ENCODE measurements at regions not wholly inside any gene's neighbourhood (a gene's known extent, or its start where the extent isn't known, plus 50 kb on each side); places are given as distances from the start of the nearest gene placed in this dataset.

GRCh38 chr5:8611067-8611466 lies 742.1 kb downstream of the MTRR start:
- TF ChIP-seq CTCF (IDR thresholded peaks at IDR 0.05; ENCODE audit: unreplicated experiment): no peak
- Mint-ChIP-seq H3K27me3 (ENCODE audit: unreplicated experiment) (no peaks in the 10 kb centered on the region), H3K4me1 (ENCODE audit: low read depth, unreplicated experiment) (no peaks in the 10 kb centered on the region), H3K4me3 (ENCODE audit: low read depth, unreplicated experiment) (no peak overlapping the region), H3K36me3 (ENCODE audit: insufficient read depth, unreplicated experiment) (no peaks in the 10 kb centered on the region), H3K9me3 (ENCODE audit: low read depth, unreplicated experiment) (peaks cover 16% of the 10 kb centered on the region), H3K27ac (ENCODE audit: unreplicated experiment) (no peak overlapping the region)
- no TSS peak for BruUV-seq (replicated peaks)
- DNase-seq: no peak
- intact Hi-C loops (cut with micrococcal nuclease; ENCODE audit: unreplicated experiment): loop anchor here (1.0 kb wide), 1 partner anchor 44 kb away; no protein-coding TSS in a partner anchor
- CTCF ChIA-PET: no interaction called here

- TF ChIP-seq CTCF (IDR thresholded peaks at IDR 0.05; ENCODE audit: unreplicated experiment): no peak
- no peak overlapping the region for H3K4me3 Mint-ChIP-seq (ENCODE audit: low read depth, unreplicated experiment)
- no peaks in the 10 kb centered on the region for H3K36me3 Mint-ChIP-seq (ENCODE audit: insufficient read depth, unreplicated experiment)
- BruUV-seq (replicated peaks): no TSS peak
- no peak for DNase-seq
- H3K4me1 Mint-ChIP-seq (ENCODE audit: low read depth, unreplicated experiment): no peaks in the 10 kb centered on the region
- intact Hi-C loops (cut with micrococcal nuclease; ENCODE audit: unreplicated experiment): no loop called here
- H3K27ac Mint-ChIP-seq (ENCODE audit: unreplicated experiment): no peak overlapping the region
- CTCF ChIA-PET: no interaction called here
- peaks cover 15% of the 10 kb centered on the region for H3K9me3 Mint-ChIP-seq (ENCODE audit: low read depth, unreplicated experiment)
- no peaks in the 10 kb centered on the region for H3K27me3 Mint-ChIP-seq (ENCODE audit: unreplicated experiment)
These were observed 744.2 kb downstream of the MTRR start for GRCh38 chr5:8613078-8613685.

- Mint-ChIP-seq H3K4me1 (ENCODE audit: low read depth, unreplicated experiment) (no peaks in the 10 kb centered on the region), H3K27ac (ENCODE audit: unreplicated experiment) (no peak overlapping the region), H3K27me3 (ENCODE audit: unreplicated experiment) (no peaks in the 10 kb centered on the region), H3K4me3 (ENCODE audit: low read depth, unreplicated experiment) (no peak overlapping the region), H3K36me3 (ENCODE audit: insufficient read depth, unreplicated experiment) (no peaks in the 10 kb centered on the region), H3K9me3 (ENCODE audit: low read depth, unreplicated experiment) (peaks cover 15% of the 10 kb centered on the region)
- no TSS peak for BruUV-seq (replicated peaks)
- intact Hi-C loops (cut with micrococcal nuclease; ENCODE audit: unreplicated experiment): no loop called here
- CTCF ChIA-PET: no interaction called here
- no peak for TF ChIP-seq CTCF (IDR thresholded peaks at IDR 0.05; ENCODE audit: unreplicated experiment)
- no peak for DNase-seq
These were observed 746.4 kb downstream of the MTRR start for GRCh38 chr5:8615142-8615858.

- BruUV-seq (replicated peaks): no TSS peak
- intact Hi-C loops (cut with micrococcal nuclease; ENCODE audit: unreplicated experiment): no loop called here
- CTCF ChIA-PET: no interaction called here
- Mint-ChIP-seq H3K27ac (ENCODE audit: unreplicated experiment) (no peak overlapping the region), H3K4me3 (ENCODE audit: low read depth, unreplicated experiment) (no peak overlapping the region), H3K9me3 (ENCODE audit: low read depth, unreplicated experiment) (peaks cover 3% of the 10 kb centered on the region), H3K27me3 (ENCODE audit: unreplicated experiment) (no peaks in the 10 kb centered on the region), H3K36me3 (ENCODE audit: insufficient read depth, unreplicated experiment) (no peaks in the 10 kb centered on the region), H3K4me1 (ENCODE audit: low read depth, unreplicated experiment) (no peaks in the 10 kb centered on the region)
- TF ChIP-seq CTCF (IDR thresholded peaks at IDR 0.05; ENCODE audit: unreplicated experiment): no peak
- no peak for DNase-seq
These were observed 759.6 kb downstream of the MTRR start for GRCh38 chr5:8628521-8628920.
